Lower leg skin (tissue), 3 donors: ENCODE measurements at regions not wholly inside any gene's neighbourhood (a gene's known extent, or its start where the extent isn't known, plus 50 kb on each side); places are given as distances from the start of the nearest gene placed in this dataset.
"Not testable (repeated sequence)": the region's sequence is repeated elsewhere in the genome, so short reads cannot be mapped to it uniquely, and the experiment has no call there.

Source experiments
- POLR2A ChIP-seq, 2 donors: fragments of 450-650 bp; IDR thresholded peaks; one replicate each; pipeline ENCODE4 v1.6.1; 2016 to 2017; ENCODE audit warnings: antibody characterized with exemption in 2 of 2, mild to moderate bottlenecking in 1 of 2, moderate library complexity in 1 of 2
- TF ChIP-seq, protein P1 (sequence below), 3 donors: fragments of 450-650 bp; IDR thresholded peaks; one replicate each; pipeline ENCODE4 v1.5.1; 2016; ENCODE audit warnings: antibody characterized with exemption in 3 of 3, mild to moderate bottlenecking in 3 of 3, moderate library complexity in 2 of 3

DNA sequence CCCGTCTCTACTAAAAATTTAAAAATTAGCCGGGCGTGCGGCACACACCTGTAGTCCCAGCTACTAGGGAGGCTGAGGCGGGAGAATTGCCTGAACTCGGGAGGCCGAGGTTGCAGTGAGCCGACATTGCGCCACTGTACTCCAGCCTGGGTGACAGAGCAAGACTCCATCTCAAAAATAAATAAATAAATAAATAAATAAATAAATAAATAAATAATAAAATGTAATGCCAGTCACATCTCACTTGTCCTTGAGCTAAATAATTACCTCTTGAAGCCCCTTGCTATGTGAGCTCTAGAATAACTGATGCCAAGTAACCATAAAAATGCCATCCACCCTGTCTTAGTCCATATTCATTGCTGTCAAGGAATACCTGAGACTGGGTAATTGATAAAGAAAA, 182.3 kb upstream of the ZNF644 start:
- TF ChIP-seq, protein P1, sequence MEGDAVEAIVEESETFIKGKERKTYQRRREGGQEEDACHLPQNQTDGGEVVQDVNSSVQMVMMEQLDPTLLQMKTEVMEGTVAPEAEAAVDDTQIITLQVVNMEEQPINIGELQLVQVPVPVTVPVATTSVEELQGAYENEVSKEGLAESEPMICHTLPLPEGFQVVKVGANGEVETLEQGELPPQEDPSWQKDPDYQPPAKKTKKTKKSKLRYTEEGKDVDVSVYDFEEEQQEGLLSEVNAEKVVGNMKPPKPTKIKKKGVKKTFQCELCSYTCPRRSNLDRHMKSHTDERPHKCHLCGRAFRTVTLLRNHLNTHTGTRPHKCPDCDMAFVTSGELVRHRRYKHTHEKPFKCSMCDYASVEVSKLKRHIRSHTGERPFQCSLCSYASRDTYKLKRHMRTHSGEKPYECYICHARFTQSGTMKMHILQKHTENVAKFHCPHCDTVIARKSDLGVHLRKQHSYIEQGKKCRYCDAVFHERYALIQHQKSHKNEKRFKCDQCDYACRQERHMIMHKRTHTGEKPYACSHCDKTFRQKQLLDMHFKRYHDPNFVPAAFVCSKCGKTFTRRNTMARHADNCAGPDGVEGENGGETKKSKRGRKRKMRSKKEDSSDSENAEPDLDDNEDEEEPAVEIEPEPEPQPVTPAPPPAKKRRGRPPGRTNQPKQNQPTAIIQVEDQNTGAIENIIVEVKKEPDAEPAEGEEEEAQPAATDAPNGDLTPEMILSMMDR (IDR thresholded peaks at IDR 0.05) = not testable (repeated sequence)
- TF ChIP-seq POLR2A (IDR thresholded peaks at IDR 0.05) = not testable (repeated sequence)
